ENCODE measurements at regions not wholly inside any gene's neighbourhood (a gene's known extent, or its start where the extent isn't known, plus 50 kb on each side); places are given as distances from the start of the nearest gene placed in this dataset.

- Histone ChIP-seq H3K9me3 (ENCODE audit: low read depth) (no peaks in the 10 kb centered on the region), H3K27ac (no peak overlapping the region), H3K36me3 (no peaks in the 10 kb centered on the region), H3K4me1 (ENCODE audit: low read depth) (no peaks in the 10 kb centered on the region), H3K27me3 (peaks cover 2% of the 10 kb centered on the region), H3K4me3 (no peak overlapping the region)
- no peak for TF ChIP-seq CTCF (IDR thresholded peaks at IDR 0.05; ENCODE audit: low read depth, low read length)
- no peak for DNase-seq (ENCODE audit: low read depth in 1 of 2, low spot score in 1 of 2)
Observed at GRCh38 chr9:99341686-99342085, 119.6 kb downstream of the SEC61B start.

DNA sequence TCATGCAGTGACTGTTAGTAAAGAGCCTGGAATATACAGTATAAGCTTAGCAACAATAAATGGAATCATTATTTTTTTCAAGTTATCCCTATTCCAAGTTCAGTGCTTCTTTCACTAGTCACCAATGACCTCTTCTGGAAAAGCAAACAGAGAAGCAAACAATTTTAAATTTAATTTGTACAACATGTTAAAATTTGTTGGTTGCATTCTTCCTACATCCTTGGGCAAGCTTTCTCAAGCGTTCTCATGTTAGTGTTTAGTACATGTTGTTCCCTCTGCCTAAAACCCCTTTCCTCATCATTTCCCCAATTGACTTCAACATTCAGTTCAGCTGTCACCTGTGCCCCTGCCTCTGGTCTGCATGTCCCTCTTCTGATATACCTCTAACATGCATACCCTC lies 123.4 kb downstream of the SEC61B start:
- no peak for TF ChIP-seq CTCF (IDR thresholded peaks at IDR 0.05; ENCODE audit: low read depth, low read length)
- no peak overlapping the region for H3K4me3 ChIP-seq
- no peaks in the 10 kb centered on the region for H3K36me3 ChIP-seq
- H3K27ac ChIP-seq: no peak overlapping the region
- H3K4me1 ChIP-seq (ENCODE audit: low read depth): no peaks in the 10 kb centered on the region
- peaks cover 2% of the 10 kb centered on the region for H3K27me3 ChIP-seq
- no peak for DNase-seq (ENCODE audit: low read depth in 1 of 2, low spot score in 1 of 2)
- no peaks in the 10 kb centered on the region for H3K9me3 ChIP-seq (ENCODE audit: low read depth)

GRCh38 chr9:99345942-99346341 lies 123.9 kb downstream of the SEC61B start:
- TF ChIP-seq CTCF (IDR thresholded peaks at IDR 0.05; ENCODE audit: low read depth, low read length): no peak
- H3K27ac ChIP-seq: no peak overlapping the region
- DNase-seq (ENCODE audit: low read depth in 1 of 2, low spot score in 1 of 2): peak in 1 of 2 donors; percentile 30

DNA sequence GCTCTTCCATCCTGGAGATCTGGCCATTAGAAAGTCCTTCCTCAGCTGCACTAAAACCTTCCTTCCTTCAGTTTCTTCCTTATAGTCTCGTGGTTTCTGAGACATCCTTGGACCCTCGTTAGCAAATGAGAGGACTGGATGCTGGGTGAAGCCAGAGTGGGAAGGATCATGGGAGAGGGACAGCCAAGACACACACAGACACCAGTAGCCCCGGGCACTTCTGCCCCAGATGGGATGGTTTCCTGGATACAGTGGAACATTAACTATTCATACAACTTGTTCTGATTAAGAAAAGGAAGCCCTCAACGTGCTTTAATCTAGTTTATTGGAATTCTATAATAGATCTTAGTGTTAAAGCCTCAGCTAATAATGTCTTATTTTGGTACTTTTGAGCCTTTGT lies 125.5 kb downstream of the SEC61B start:
- Histone ChIP-seq H3K9me3 (ENCODE audit: low read depth) (no peaks in the 10 kb centered on the region), H3K36me3 (no peaks in the 10 kb centered on the region), H3K4me1 (ENCODE audit: low read depth) (no peaks in the 10 kb centered on the region), H3K27ac (no peak overlapping the region), H3K4me3 (no peak overlapping the region), H3K27me3 (no peaks in the 10 kb centered on the region)
- no peak for TF ChIP-seq CTCF (IDR thresholded peaks at IDR 0.05; ENCODE audit: low read depth, low read length)
- DNase-seq (ENCODE audit: low read depth in 1 of 2, low spot score in 1 of 2): no peak

More at GRCh38 chr9:99345942-99346341, 123.9 kb downstream of the SEC61B start:
- H3K9me3 ChIP-seq (ENCODE audit: low read depth): no peaks in the 10 kb centered on the region
- peaks cover 2% of the 10 kb centered on the region for H3K27me3 ChIP-seq
- no peak overlapping the region for H3K4me3 ChIP-seq
- H3K36me3 ChIP-seq: no peaks in the 10 kb centered on the region
- no peaks in the 10 kb centered on the region for H3K4me1 ChIP-seq (ENCODE audit: low read depth)

DNA sequence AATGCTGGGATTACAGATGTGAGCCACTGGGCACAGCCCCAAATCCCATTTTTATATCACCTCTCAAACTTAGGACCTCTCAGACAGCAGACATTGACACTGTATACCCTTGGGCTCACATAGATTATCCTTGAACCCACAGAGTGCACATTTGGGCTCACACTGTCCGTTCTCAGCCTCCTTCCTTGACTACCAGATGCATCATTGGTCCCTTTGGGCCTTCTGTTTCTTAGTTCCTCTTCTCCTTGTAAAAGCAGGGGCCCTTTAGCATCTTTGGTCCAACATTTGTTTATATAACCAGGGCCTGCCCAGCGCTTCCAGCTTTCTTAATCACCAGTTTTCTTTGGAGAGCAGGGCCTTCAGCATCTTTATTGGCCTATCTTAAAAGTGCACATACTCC lies 126.2 kb downstream of the SEC61B start:
- Histone ChIP-seq H3K9me3 (ENCODE audit: low read depth) (no peaks in the 10 kb centered on the region), H3K36me3 (no peaks in the 10 kb centered on the region), H3K27ac (no peak overlapping the region), H3K4me3 (no peak overlapping the region), H3K4me1 (ENCODE audit: low read depth) (no peaks in the 10 kb centered on the region), H3K27me3 (no peaks in the 10 kb centered on the region)
- TF ChIP-seq CTCF (IDR thresholded peaks at IDR 0.05; ENCODE audit: low read depth, low read length): no peak
- DNase-seq (ENCODE audit: low read depth in 1 of 2, low spot score in 1 of 2): no peak

- H3K27ac ChIP-seq: no peak overlapping the region
- no peak overlapping the region for H3K4me3 ChIP-seq
- DNase-seq (ENCODE audit: low read depth in 1 of 2, low spot score in 1 of 2): no peak
- no peaks in the 10 kb centered on the region for H3K9me3 ChIP-seq (ENCODE audit: low read depth)
- no peaks in the 10 kb centered on the region for H3K36me3 ChIP-seq
- TF ChIP-seq CTCF (IDR thresholded peaks at IDR 0.05; ENCODE audit: low read depth, low read length): no peak
- H3K4me1 ChIP-seq (ENCODE audit: low read depth): no peaks in the 10 kb centered on the region
- H3K27me3 ChIP-seq: no peaks in the 10 kb centered on the region
Observed at GRCh38 chr9:99349870-99350269, 127.8 kb downstream of the SEC61B start.
